NCI-H146 (cell line): ENCODE measurements at regions not wholly inside any gene's neighbourhood (a gene's known extent, or its start where the extent isn't known, plus 50 kb on each side); places are given as distances from the start of the nearest gene placed in this dataset.

Source experiments
- DNase-seq: peaks from one replicate; lab custom pipeline; 2025; lab: John Stamatoyannopoulos, UW

- no peak for DNase-seq
Measured at GRCh38 chr18:27826101-27826500, 350.8 kb downstream of the CDH2 start.

GRCh38 chr18:27825689-27826088 is 351.2 kb downstream of the CDH2 start:
- no peak for DNase-seq

- peak; percentile 52 for DNase-seq
Measured at GRCh38 chr18:27824841-27825681, 351.9 kb downstream of the CDH2 start.

GRCh38 chr18:27824275-27824674 is 352.7 kb downstream of the CDH2 start:
- DNase-seq: no peak

- peak; percentile 55 for DNase-seq
Measured at GRCh38 chr18:27823053-27823452, 353.9 kb downstream of the CDH2 start.

- DNase-seq: no peak
Measured at GRCh38 chr18:27808683-27809082, 368.2 kb downstream of the CDH2 start.

GRCh38 chr18:27803957-27804356 is 373.0 kb downstream of the CDH2 start:
- no peak for DNase-seq

GRCh38 chr18:27797484-27797883 is 379.4 kb downstream of the CDH2 start:
- DNase-seq: no peak

GRCh38 chr18:27794181-27794926 is 382.6 kb downstream of the CDH2 start:
- DNase-seq: no peak

- peak; percentile 69 for DNase-seq
Measured at GRCh38 chr18:27793013-27793785, 383.7 kb downstream of the CDH2 start.

GRCh38 chr18:27789406-27789805 is 387.5 kb downstream of the CDH2 start:
- peak; percentile 16 for DNase-seq

- DNase-seq: no peak
Measured at GRCh38 chr18:27787547-27787946, 389.4 kb downstream of the CDH2 start.

- DNase-seq: peak; percentile 88
Measured at GRCh38 chr18:27785815-27786471, 391.0 kb downstream of the CDH2 start.

GRCh38 chr18:27780061-27780745 is 396.7 kb downstream of the CDH2 start:
- no peak for DNase-seq

- no peak for DNase-seq
Measured at GRCh38 chr18:27778925-27779324, 398.0 kb downstream of the CDH2 start.

GRCh38 chr18:27778441-27778840 is 398.5 kb downstream of the CDH2 start:
- peak; percentile 35 for DNase-seq

- DNase-seq: no peak
Measured at GRCh38 chr18:27772081-27772480, 404.8 kb downstream of the CDH2 start.

- no peak for DNase-seq
Measured at GRCh38 chr18:27771571-27771970, 405.4 kb downstream of the CDH2 start.

- peak; percentile 23 for DNase-seq
Measured at GRCh38 chr18:27769152-27769551, 407.8 kb downstream of the CDH2 start.

GRCh38 chr18:27763936-27764335 is 413.0 kb downstream of the CDH2 start:
- DNase-seq: no peak

- DNase-seq: no peak
Measured at GRCh38 chr18:27763341-27763740, 413.6 kb downstream of the CDH2 start.
